HEK293T (cell line): ENCODE measurements at regions not wholly inside any gene's neighbourhood (a gene's known extent, or its start where the extent isn't known, plus 50 kb on each side); places are given as distances from the start of the nearest gene placed in this dataset.
"Not testable (repeated sequence)": the region's sequence is repeated elsewhere in the genome, so short reads cannot be mapped to it uniquely, and the experiment has no call there.

Source experiments
- CTCF ChIA-PET: fragments of 350-600 bp; formaldehyde crosslinking; extraction: SDS; loops from one replicate; lab custom pipeline; 2021; ENCODE audit warnings: antibody characterized with exemption, inconsistent platforms; lab: Yijun Ruan, JAX
- POLR2A ChIA-PET: fragments of 350-600 bp; formaldehyde crosslinking; extraction: SDS; loops from one replicate; lab custom pipeline; 2020; ENCODE audit warnings: antibody characterized with exemption, inconsistent platforms; lab: Yijun Ruan, JAX
- DNase-seq: peaks from one replicate; pipeline ENCODE4 v3.0.0; 2012; ENCODE audit warnings: mixed read lengths; ENCODE audit errors: extremely low spot score
- ARNT ChIP-seq: fragments of 450-650 bp; IDR thresholded peaks from 2 replicates; pipeline ENCODE4 v1.6.1; 2017; ENCODE audit warnings: mild to moderate bottlenecking
- BHLHE40 ChIP-seq: fragments of 450-650 bp; IDR thresholded peaks from 2 replicates; pipeline ENCODE4 v1.6.1; 2016; ENCODE audit warnings: mild to moderate bottlenecking, moderate library complexity, borderline replicate concordance
- CTBP1 ChIP-seq: fragments of 450-650 bp; IDR thresholded peaks from 2 replicates; pipeline ENCODE4 v1.6.1; 2016; ENCODE audit warnings: borderline replicate concordance
- ELF4 ChIP-seq: fragments of 450-650 bp; IDR thresholded peaks from 2 replicates; pipeline ENCODE4 v1.6.1; 2017; ENCODE audit warnings: antibody characterized with exemption
- FOXA1 ChIP-seq: fragments of 450-650 bp; IDR thresholded peaks from 2 replicates; pipeline ENCODE4 v1.6.1; 2016; ENCODE audit warnings: mild to moderate bottlenecking
- FOXK2 ChIP-seq: fragments of 450-650 bp; IDR thresholded peaks from 2 replicates; pipeline ENCODE4 v1.6.1; 2016; ENCODE audit warnings: mild to moderate bottlenecking
- FOXM1 ChIP-seq: fragments of 450-650 bp; IDR thresholded peaks from 2 replicates; pipeline ENCODE4 v1.6.1; 2017; ENCODE audit warnings: mild to moderate bottlenecking, borderline replicate concordance
- HDGF ChIP-seq: fragments of 450-650 bp; IDR thresholded peaks from 2 replicates; pipeline ENCODE4 v1.6.1; 2017; ENCODE audit warnings: antibody characterized with exemption, borderline replicate concordance
- L3MBTL2 ChIP-seq: fragments of 450-650 bp; conservative IDR thresholded peaks from 2 replicates; pipeline ENCODE4 v1.6.1; 2016; ENCODE audit warnings: mild to moderate bottlenecking
- LEF1 ChIP-seq: fragments of 450-650 bp; IDR thresholded peaks from 2 replicates; pipeline ENCODE4 v1.6.1; 2017; ENCODE audit warnings: mild to moderate bottlenecking, borderline replicate concordance
- NFRKB ChIP-seq: fragments of 450-650 bp; IDR thresholded peaks from 2 replicates; pipeline ENCODE4 v1.6.1; 2016; ENCODE audit warnings: mild to moderate bottlenecking, moderate library complexity
- SP1 ChIP-seq: fragments of 450-650 bp; IDR thresholded peaks from 2 replicates; pipeline ENCODE4 v1.6.1; 2017
- SUZ12 ChIP-seq: fragments of 450-650 bp; IDR thresholded peaks from 2 replicates; pipeline ENCODE4 v1.6.1; 2016; ENCODE audit warnings: mild to moderate bottlenecking
- TARDBP ChIP-seq: fragments of 450-650 bp; IDR thresholded peaks from 2 replicates; pipeline ENCODE4 v1.6.1; 2016
- ZNF384 ChIP-seq: fragments of 450-650 bp; IDR thresholded peaks from 2 replicates; pipeline ENCODE4 v1.6.1; 2016
- TF ChIP-seq, protein P1 (sequence below): fragments of 450-650 bp; IDR thresholded peaks from 2 replicates; pipeline ENCODE4 v1.6.1; 2016

DNA sequence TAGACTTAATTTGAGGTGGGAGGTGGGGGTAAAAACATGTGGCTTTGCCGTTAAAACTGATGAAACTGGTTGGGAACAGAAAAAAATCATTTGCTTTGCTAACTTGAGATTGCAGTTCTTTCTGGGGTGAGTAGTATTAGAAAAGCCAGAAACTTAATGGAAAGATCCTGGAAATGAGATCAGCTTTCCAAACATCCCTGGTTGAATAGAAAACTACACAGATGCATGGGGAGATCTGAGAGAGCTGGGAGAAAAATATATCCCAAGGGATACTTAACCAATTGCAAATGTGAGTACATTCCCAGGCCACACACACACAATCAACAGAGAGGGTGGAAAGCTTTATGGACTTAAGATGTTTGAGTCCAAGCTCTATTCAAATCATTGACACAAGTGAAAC lies 222.3 kb downstream of the YTHDC2 start:
- POLR2A ChIA-PET, result no interaction called here
- no peak for DNase-seq
- CTCF ChIA-PET, result no interaction called here
- TF ChIP-seq NFRKB (no peak), FOXM1 (no peak), FOXA1 (no peak), CTBP1 (no peak), ZNF384 (no peak), TARDBP (no peak), LEF1 (no peak), SUZ12 (no peak), ELF4 (no peak), ARNT (no peak), BHLHE40 (no peak), SP1 (no peak)
- TF ChIP-seq, protein P1, sequence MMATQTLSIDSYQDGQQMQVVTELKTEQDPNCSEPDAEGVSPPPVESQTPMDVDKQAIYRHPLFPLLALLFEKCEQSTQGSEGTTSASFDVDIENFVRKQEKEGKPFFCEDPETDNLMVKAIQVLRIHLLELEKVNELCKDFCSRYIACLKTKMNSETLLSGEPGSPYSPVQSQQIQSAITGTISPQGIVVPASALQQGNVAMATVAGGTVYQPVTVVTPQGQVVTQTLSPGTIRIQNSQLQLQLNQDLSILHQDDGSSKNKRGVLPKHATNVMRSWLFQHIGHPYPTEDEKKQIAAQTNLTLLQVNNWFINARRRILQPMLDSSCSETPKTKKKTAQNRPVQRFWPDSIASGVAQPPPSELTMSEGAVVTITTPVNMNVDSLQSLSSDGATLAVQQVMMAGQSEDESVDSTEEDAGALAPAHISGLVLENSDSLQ, result no peak

DNA sequence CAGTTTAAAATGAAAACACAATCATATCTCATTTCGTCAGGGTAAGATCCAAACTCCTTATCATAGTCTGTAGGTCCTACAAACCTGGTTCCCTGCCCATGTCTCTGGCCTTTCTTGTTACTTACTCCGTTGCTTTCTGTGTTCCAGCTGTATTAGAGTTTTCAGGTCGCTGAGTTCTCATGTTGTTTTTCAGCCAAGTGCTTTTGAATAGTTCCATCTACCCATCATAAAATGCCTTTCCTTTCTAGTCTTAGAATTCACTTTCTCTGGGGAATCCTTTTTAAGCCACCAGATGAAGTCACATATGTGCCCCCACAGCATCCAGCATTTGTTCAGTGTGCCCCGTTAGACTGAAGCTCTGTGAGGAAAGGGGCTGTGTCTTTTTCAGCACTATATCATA lies 228.7 kb downstream of the YTHDC2 start:
- ChIA-PET POLR2A (no interaction called here), CTCF (no interaction called here)
- no peak for DNase-seq
- TF ChIP-seq ZNF384, result no peak
- no peak for TF ChIP-seq TARDBP
- no peak for TF ChIP-seq BHLHE40

DNA sequence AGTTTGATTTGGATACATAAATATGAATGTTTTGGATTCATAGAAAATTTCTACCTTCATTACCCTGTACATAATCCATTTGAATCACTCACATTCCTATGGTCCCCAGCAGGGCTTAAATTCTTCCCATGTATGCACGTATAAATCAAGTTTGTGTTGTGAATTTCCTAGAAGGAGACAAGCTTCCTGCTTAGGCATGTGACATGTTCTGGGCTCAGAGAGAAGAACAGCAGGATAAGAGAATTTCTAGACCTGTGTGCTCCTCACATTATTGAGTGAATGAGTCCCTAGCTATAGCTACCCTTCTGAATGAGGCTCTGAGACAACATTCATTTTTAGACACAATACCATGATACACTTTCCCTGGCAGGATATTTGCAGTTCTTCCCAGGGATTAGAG lies 229.1 kb downstream of the YTHDC2 start:
- CTCF ChIA-PET, result interaction anchor here (0.6 to 1.3 kb wide), 2 partner anchors 48 to 130 kb away, joined by 3 read pairs; no protein-coding TSS in a partner anchor
- POLR2A ChIA-PET, result no interaction called here
- TF ChIP-seq ARNT, result no peak
- TF ChIP-seq ELF4, result no peak
- no peak for TF ChIP-seq SP1
- TF ChIP-seq FOXK2, result no peak
- TF ChIP-seq HDGF, result no peak
- TF ChIP-seq, protein P1, result no peak
- no peak for TF ChIP-seq NFRKB
- no peak for TF ChIP-seq BHLHE40
- TF ChIP-seq ZNF384, result no peak
- no peak for TF ChIP-seq TARDBP
- TF ChIP-seq FOXM1, result no peak
- no peak for TF ChIP-seq SUZ12
- TF ChIP-seq L3MBTL2, result no peak
- no peak for TF ChIP-seq LEF1
- no peak for DNase-seq

DNA sequence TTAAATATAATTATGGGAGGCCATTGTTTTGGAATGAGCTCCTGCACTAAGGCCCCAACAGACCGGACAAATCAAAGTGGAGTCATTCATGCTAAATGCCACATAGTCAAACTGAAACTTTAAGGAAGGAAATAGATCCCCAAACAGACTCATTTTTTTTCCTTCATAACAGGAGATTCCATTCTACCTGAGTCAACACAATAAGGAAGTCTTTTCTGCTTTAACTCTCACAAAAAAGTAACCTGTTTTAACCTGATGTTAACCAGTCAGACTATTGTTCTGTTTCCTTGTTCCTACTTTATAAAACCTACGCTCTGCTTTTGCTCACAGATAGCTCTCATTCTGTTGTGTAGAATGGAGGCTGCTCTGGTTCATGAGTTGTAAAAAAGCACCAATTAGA lies 234.9 kb downstream of the YTHDC2 start:
- CTCF ChIA-PET, result interaction anchor here (1.1 kb wide), 1 partner anchor 10 kb away, joined by 5 read pairs; no protein-coding TSS in a partner anchor

DNA sequence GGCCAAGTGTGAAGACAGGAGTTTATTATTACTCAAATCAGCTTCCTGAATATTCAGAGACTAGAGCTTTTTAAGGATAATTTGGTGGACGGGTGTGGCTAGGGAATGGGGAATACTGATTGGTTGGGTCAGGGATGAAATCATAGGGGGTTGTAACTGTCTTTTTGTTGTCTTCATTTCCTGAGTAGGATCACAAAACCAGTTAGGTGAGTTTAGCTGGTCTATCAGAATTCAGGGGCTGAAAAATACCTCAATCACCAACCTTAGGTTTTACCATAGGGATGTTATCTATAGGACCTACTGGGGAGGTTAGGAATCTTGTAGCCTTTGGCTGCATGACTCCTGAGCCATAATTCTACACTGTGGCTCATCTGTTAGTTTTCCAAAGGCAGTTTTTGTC lies 235.8 kb downstream of the YTHDC2 start:
- ChIA-PET POLR2A (no interaction called here), CTCF (interaction anchor here (1.1 kb wide), 1 partner anchor 11 kb away, joined by 5 read pairs; no protein-coding TSS in a partner anchor)
- TF ChIP-seq FOXM1 (no peak), FOXA1 (no peak), NFRKB (no peak), ELF4 (no peak), ARNT (no peak), LEF1 (no peak), FOXK2 (no peak), ZNF384 (no peak), SP1 (no peak), SUZ12 (no peak)
- DNase-seq, result no peak

More for the DNA sequence above, 234.9 kb downstream of the YTHDC2 start:
- DNase-seq, result no peak
- TF ChIP-seq HDGF, result no peak
- no peak for TF ChIP-seq L3MBTL2
- no peak for TF ChIP-seq SP1
- POLR2A ChIA-PET, result no interaction called here

DNA sequence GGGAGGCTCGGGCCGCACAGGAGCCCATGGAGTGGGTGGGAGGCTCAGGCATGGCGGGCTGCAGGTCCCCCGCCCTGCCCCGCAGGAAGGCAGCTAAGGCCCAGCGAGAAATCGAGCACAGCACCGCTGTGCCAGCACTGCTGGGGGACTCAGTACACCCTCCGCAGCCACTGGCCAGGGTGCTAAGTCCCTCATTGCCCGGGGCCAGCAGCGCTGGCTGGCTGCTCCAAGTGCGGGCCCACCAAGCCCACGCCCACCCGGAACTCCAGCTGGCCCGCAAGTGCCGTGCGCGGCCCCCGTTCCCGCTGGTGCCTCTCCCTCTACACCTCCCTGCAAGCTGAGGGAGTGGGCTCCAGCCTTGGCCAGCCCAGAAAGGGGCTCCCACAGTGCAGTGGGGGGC lies 239.7 kb downstream of the YTHDC2 start:
- DNase-seq, POLR2A ChIA-PET, CTCF ChIA-PET: not testable (repeated sequence)

DNA sequence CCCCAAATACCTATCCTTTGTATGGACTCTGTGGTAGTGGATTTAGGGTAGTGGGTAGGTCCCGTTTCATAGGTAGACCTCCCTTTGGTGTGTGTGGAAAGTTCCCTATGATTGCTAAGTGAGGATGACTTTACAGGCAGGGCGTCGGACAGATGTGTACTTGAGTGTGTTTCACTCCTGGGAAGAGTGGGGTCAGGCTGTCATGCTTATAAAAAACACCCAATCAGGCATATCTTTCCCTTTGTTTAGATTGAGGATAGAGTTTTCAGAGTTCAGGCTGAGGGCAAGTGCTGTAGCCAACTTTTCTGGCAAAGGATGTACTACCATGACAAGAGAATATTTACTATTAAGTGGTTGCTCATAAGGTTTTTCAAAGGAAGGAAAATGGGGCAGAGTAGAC lies 242.0 kb downstream of the YTHDC2 start:
- DNase-seq, result no peak
- ChIA-PET POLR2A (no interaction called here), CTCF (interaction anchor here (1.1 kb wide), 1 partner anchor 74 kb away, joined by 3 read pairs; no protein-coding TSS in a partner anchor)
- no peak for TF ChIP-seq FOXA1
- TF ChIP-seq NFRKB, result no peak
- TF ChIP-seq, protein P1, result no peak
- TF ChIP-seq SUZ12, result no peak

DNA sequence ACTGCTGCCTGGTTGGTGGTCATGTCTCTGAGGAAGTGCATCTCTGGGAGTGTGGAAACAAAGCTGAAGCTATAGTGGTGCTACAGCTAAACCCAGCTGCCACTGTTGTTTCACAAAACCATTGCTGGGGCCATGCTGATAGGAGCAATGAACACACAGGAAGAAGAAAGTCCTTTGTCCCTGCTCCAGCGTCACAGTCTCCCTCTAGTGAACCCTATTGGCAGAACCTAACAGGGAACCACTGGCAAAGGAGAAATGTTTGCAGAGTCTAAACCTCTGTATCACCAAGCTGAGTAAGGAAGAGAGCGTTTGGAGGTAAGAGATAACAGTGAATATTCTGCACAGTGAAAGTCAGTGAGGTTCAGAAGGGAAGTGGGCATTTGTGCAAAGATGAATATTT lies 244.0 kb downstream of the YTHDC2 start:
- ChIA-PET CTCF (no interaction called here), POLR2A (no interaction called here)
- no peak for TF ChIP-seq SP1
- TF ChIP-seq ZNF384, result no peak
- no peak for TF ChIP-seq CTBP1
- no peak for TF ChIP-seq TARDBP
- TF ChIP-seq FOXM1, result no peak
- TF ChIP-seq NFRKB, result no peak
- DNase-seq, result no peak
